GM18508 (cell line): ENCODE measurements at regions not wholly inside any gene's neighbourhood (a gene's known extent, or its start where the extent isn't known, plus 50 kb on each side); places are given as distances from the start of the nearest gene placed in this dataset.

Experiments
- ATAC-seq: cut with Tn5 transposase; IDR thresholded peaks from one replicate; pipeline ENCODE4 v1.9.1; 2021; ENCODE audit warnings: moderate number of reproducible peaks; ENCODE audit not compliant: insufficient read depth, unreplicated experiment

DNA sequence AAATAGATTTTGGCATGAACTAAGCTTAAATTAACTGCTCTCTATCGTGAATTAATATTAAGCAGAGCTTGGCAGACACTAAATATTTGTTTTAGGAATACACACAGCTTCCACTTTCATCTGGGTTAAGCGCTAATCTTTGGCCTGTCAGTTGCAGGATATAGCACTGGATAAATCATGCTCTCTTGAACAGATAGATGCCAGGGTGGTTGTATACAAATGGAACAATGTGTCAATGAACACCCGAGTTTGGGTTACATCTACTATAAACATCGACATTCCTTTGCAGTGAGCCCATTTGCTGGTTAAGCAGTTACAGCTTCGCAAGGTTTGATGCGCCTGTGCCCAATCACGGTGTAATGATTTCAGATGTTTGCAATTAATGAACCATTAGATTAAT is 338.2 kb upstream of the ZFP64 start:
- no peak for ATAC-seq

- no peak for ATAC-seq
Measured at GRCh38 chr20:52524861-52525260, 333.3 kb upstream of the ZFP64 start.

DNA sequence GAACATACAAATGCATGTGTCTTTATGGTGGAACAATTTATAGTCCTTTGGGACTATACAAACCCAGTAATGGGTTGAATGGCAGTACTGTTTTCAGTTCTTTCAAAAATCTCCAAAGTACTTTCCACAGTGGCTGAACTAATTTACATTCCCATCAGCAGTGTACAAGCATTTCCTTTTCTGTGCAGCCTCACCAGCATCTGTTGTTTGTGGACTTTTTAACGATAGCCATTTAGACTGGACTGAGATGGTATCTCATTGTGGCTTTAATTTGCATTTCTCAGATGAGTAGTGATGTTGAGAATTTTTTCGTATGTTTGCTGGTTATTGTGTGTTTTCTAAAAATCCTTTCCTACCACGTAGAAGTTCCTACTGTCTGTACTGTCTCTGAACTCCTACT is 327.2 kb upstream of the ZFP64 start:
- ATAC-seq = no peak

DNA sequence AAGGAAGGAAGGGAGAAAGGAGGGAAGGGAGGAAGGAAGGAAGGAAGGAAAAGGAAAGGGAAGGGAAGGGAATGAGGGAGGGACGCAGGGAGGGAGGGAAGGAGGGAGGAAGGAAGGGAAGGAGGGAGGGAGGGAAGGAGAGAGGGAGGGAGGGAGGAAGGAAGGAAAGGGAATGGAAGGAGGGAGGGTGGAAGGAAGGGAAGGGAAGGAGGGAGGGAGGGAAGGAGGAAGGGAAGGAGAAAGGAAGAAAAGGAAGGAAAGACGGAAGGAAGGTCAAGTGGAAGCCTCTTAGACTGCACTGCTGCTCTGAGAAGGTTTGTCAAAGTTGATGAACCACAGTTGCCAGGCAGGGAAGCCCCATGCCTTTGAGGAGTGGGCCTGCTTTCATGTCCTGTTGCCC is 324.3 kb upstream of the ZFP64 start:
- ATAC-seq = no peak

DNA sequence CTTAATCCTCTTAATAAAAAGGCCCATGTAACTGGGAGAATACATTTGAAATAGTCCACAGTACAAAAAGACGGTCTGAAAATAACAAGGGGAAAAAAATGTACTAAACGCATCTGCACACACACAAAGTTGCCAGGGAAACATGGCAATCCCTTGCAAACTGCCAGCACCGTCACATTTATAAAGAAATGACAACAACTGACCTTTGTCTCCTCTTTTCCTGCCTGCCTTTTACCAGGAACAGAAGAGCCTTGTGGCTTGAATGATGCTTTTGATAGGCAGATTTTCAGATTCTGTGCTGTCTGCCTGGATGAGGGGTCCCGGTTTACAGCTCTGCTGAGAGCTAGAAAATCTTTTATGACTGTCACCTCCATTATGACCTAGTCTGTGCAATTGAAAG is 308.6 kb upstream of the ZFP64 start:
- no peak for ATAC-seq

DNA sequence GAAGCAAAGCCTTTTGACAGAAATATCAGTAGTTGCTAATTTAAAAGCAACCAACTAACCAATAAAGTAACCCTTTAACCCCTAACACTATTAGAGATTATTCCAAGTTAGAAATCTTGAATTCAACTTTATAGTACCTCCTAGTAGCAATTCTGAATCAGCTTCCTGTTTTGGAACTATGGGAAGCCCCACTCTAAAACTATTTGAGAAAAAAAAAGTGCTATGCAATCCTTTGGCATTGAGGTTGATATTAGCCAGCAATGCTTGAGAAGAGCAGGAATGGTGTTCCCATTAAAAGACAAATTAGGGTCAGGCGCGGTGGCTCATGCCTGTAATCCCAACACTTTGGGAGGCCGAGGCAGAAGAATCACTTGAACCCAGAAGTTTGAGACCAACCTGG is 306.2 kb upstream of the ZFP64 start:
- no peak for ATAC-seq

GRCh38 chr20:52496191-52496590 is 304.6 kb upstream of the ZFP64 start:
- ATAC-seq = no peak

DNA sequence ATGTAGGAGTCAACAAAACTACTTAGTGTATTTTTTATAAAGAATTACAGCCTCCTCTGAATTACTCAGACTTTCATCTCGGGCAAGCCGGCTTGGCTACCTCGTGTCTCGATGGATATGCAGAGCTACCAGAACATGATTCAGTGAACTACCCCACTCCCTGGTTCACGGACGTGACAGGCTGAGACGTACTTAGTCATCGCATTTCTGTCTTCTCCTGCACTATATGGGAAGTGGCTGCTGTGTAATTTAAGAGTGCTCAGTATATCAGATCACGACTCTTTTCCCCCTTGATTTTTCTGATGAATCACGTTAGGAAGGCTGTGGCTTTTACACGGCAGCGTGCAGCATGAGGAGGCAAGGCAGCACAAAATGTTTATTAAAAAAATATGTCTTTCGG is 302.7 kb upstream of the ZFP64 start:
- ATAC-seq = no peak

- ATAC-seq = no peak
Measured at GRCh38 chr20:52493171-52493721, 301.7 kb upstream of the ZFP64 start.

DNA sequence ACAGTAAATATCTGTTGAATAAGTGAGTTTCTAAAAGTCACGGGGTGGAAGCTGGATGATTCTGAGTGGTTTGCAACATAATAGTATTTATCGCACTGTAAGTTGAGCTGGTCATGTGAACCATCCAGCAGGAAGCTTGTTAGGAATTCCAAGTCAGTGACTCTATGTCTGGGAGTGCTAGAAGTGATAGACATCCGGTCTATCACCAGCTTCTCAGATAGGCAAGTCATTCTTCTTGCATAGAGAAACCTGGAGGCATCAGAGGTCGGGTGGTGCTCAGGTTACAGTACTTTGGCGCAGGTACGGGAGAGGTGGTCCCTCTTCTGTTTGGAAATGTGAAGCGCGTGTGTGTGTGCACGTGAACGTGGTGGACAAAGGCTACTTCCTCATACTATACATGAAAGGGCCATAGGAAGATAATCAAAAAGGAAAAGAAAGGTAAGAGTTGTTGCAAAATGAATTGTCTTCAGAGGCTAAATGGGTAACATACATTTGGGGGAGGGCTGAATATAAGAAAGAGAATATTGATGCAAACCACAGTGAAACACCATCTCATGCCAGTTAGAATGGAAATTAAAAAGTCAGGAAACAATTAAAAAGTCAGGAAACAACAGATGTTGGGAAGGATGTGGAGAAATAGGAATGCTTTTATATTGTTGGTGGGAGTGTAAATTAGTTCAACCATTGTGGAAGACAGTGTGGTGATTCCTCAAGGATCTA is 299.3 kb upstream of the ZFP64 start:
- no peak for ATAC-seq

GRCh38 chr20:52484438-52484837 is 292.9 kb upstream of the ZFP64 start:
- ATAC-seq = no peak

DNA sequence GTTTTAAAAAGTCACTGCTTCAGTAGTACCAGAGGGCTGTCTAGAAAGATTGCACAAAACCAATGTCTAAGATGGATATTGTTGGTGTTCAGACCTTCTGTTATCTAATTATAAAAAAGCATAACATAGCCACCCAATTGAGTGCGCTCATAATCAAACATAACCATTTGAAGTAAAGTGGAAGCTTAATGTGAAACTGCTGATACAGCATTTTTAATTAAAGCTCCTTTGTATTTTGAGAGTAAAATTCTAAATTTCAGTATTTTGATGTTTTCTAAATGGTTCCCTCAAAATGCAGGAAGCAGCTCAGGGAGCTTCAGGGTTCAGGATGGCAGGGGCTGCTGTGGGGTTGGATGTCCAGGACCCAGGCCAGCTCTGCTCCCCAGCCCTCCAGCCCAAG is 291.8 kb upstream of the ZFP64 start:
- no peak for ATAC-seq

GRCh38 chr20:52482044-52482443 is 290.5 kb upstream of the ZFP64 start:
- ATAC-seq = no peak

- ATAC-seq = no peak
Measured at GRCh38 chr20:52481443-52481842, 289.9 kb upstream of the ZFP64 start.

DNA sequence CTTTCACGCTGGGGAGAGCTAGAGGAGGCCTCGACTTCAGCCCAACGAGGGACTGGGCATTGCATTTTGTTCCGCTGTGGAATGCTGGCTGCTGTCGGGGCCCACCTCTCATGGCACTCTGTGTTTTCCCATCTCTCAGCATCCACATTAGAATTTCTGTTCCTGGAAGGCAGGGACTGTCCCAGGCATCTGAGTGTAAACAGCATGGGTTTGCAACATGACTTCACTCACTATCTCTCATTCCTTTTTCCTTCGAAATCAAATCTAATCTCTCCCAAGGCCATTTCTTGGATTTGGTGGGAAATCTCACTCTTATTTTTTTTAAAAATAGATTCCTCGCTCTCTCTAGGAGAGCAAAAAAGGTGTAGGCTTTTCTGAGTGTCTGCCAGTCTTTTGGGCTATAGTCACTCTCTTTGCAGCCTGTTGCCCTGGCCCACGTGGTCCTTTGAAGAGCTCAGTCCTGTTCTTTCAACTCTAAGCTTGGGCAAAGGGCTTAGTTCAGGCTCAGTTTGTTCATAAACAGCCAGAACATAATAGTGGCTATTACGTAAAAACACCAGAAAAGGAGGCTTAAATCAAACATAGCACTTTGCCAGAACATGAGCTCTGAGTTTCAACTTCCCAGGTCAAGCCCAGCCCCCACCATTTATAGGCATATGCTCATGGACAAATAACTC is 284.6 kb upstream of the ZFP64 start:
- no peak for ATAC-seq

GRCh38 chr20:52473186-52473585 is 281.6 kb upstream of the ZFP64 start:
- no peak for ATAC-seq

- no peak for ATAC-seq
Measured at GRCh38 chr20:52470561-52470960, 279.0 kb upstream of the ZFP64 start.

DNA sequence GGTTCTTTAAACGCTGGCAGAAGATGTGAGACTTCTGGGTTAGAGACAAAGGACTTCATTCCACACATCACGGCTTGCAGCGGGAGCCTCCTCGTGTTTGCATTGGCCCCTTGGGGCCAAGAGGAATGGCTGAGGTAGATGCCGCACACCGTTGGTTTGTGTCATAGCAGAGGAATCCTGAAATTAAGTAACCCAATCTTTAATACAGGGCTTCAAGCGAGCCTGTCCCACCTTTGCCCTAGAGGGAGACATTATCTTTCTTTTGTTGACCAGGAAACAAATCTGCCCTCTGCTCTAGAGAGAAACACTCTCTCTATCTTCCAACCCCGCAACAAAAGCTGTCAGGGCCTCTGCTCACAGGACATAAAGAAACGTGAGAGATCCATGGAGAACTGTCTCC is 277.5 kb upstream of the ZFP64 start:
- ATAC-seq = no peak

- ATAC-seq = no peak
Measured at GRCh38 chr20:52465991-52466390, 274.4 kb upstream of the ZFP64 start.

DNA sequence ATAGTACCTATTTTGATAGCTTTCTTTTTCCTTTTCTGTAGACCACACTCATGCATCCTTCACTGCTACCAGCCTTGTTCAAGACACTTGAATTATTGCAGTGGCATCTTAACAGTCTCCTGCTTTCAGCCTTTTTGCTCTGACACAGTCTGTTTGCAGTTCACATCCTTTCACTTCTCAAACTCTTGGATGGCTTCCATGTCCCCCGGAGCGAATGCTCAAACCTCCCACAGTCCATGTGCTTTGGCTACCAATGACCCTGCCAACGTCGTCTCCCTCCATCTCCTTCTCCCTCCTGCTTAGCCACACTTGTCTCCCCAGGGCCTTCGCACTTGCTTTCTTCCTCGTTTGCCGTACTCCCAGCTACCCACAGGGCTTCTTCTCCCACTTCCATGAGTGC is 270.0 kb upstream of the ZFP64 start:
- no peak for ATAC-seq

GRCh38 chr20:52459150-52459549 is 267.6 kb upstream of the ZFP64 start:
- no peak for ATAC-seq

DNA sequence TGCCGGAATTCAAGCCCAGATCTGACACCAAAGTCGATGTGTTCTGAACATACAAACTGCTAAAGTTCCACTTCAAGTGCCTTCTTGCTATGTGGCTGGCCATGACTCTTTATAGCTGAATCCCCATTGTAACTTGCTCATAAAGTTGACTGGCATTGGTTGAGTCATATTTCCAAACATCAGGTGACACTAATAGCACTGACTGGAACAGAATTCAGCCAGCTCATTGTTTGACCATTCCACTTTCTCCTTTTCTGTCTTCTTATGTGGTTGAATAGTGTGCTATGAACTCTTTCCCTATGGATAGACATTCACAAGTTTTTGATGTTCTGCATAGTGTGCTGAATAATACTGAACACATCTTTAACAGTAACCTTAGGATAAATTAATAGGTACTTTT is 266.2 kb upstream of the ZFP64 start:
- no peak for ATAC-seq
